HG02884 (cell line): ENCODE measurements at regions not wholly inside any gene's neighbourhood (a gene's known extent, or its start where the extent isn't known, plus 50 kb on each side); places are given as distances from the start of the nearest gene placed in this dataset.

ENCODE experiments used
- ATAC-seq: cut with Tn5 transposase; IDR thresholded peaks from one replicate; pipeline ENCODE4 v1.9.1; 2021; ENCODE audit warnings: mild to moderate bottlenecking, moderate library complexity; ENCODE audit not compliant: unreplicated experiment

DNA sequence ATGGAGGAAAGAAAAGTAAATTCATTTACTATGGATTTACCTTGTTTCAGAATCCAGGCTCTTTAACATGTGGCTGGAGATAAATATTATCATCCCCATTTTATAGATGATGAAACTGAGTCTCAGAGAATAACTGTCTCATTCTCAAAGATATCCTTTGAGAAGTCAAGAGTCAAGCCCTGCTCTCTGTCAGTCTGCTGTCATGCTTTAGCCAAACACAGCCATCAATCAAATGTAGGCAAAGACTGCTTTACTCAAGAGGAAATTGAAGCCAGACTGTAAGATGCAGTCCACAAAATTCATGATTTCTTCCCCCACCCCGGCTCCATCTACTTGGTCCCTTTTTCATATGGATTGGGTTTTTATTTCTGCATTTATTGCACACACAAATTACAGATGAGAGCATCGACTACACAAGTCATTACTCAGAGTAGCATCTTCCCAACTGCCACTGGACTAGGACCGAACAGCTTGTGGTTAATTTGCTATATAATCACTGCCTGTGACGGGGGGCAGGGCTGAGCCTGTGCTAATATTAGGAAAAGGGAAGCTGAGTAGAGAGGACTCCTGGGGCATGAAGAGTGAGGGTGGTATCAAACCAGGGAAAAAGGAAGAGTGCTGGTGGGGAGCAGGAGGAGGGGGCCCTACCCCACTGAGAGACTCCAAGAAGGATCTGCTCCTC is 102.7 kb upstream of the TOP1 start:
- no peak for ATAC-seq

DNA sequence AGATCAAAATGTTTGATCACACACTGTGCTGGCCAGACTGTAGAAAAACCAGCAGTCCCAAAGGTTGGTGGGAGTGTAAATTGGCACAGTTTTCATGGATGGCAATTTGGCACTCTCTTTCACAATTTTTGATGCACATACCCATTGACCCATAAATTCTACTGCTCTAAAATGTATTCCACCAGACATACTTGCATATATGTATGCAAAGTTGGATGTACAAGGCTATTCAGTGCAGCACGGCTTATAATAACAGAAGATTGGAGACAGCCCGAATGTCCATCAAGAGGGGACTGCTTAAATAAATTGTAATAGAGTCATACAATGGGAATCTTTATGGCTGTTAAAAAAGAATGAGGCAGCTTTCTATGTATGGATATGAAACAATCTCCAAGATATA is 101.7 kb upstream of the TOP1 start:
- no peak for ATAC-seq

GRCh38 chr20:40930561-40930960 is 98.1 kb upstream of the TOP1 start:
- ATAC-seq, result no peak

DNA sequence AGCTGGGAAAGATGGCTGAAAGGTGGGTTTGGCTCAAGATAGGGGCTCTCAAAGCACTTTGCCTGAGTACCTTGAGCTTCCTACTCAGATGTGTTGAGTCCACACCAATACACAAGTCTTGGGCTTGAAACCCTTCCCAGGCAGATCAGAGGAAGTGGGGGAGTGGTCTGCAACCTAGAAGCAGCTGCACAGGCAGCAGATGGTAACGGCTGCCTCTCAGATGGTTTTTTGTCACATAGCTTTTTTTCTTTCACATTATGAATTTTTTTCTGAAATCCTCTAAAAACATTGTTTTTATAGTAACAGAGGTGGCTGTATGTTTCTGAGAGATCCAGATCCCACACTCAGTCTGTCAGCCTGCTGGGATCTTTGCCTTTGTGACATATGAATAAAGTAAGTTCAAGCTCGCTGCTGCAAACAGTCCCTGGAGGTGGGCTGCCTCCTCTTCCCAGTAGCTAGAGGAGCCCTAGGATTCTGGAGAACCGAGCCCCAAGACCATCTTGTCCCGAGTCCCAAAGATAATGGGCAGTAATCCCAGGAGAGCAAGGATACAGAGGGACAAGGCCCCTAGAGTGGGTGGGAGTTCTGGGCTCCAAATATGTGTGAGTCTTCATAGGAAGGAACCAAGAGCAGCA is 97.1 kb upstream of the TOP1 start:
- ATAC-seq, result no peak

DNA sequence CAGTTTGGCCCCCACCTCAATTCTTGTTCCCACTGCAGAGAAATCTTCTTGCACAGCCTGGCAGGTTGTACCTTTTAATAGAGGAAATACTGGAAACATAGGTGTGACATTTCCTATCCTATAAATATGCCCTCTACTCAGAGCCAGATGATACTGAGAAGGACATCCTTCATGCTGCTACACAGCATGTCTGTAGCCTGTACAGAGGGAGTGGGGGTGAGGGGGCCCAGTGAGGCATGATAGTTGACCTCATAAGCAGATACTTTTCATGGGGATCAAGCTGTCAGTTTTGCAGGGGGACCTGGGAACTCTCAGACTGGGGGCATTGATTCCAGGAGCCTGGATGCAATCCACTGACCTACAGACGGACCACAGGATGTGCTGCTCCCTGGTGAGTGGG is 96.2 kb upstream of the TOP1 start:
- ATAC-seq, result no peak

DNA sequence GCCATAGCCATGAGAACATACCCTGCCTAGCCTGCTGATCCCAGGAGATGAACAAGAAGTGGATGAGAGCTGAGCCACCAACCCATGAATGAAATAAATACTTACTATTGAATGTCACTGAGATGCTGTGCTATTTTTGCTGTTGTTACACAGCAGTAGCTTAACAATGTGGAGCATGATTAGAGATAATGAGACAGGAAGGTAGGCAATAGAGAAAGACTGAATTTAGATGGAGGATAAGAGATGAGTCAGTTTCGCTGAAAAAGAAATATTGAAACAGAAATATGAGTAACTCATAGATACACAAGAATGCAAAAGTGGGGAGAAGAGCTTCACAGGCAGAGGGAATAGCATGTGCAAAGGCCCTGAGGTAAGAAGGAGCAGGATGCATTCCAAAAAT is 94.9 kb upstream of the TOP1 start:
- no peak for ATAC-seq

DNA sequence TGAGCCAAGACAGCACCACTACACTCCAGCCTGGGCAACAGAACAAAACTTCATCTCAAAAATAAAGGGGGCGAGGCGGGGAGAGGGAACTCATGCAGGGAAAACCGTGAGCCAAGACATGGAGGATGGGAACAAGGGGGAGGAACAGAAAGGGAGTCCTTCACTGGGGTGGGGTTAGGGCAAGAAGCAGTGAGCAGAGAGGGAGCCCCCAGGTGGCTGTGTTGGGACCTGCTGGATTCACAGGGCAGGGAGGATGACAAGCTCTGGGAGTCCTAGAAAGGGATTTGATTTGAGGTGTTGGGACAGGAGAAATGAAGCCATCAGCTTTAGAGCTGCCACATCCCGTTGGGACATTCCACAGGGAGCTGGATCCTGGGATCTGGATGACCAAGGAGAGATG is 90.6 kb upstream of the TOP1 start:
- no peak for ATAC-seq

DNA sequence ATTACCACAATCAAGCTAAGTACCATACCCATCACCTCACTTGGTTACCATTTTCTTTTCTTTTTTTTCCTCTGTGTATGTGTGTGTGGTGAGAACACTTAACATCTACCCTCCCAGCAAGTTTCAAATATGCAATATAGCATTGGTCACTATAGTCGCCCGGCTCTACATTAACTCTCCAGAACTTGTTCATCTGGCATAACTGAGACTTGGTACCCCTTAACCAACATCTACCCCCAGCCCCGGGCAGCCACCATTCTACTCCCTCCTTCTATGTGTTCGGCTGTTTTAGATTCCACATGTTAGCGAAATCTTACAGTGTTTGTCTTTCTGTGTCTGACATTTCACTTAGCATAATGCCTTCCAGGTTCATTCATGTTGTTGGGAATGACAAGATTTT is 89.0 kb upstream of the TOP1 start:
- no peak for ATAC-seq

DNA sequence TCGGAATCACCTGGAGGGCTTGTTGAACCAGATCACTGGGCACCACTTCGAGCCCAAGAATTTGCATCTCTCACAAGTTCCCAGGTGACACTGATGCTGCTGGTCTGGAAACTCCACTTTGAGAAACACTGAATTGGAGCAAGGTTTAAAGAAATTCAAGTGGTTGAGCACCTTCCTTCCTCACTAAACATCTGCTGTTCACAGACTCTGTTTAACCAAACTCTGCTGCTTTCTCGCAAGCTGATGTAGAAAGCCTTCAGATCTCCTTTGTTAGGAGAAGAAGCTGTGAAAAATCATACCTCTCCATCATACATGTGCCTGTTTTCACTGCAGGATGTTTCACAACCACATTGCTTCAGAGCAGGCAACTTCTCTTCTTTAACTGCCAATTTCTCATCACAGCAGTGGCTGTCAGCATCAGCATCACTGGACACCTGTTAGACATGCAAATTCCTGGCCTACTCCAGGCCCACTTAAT is 87.5 kb upstream of the TOP1 start:
- ATAC-seq, result no peak

- ATAC-seq, result no peak
Observed at GRCh38 chr20:40942006-40942405, 86.6 kb upstream of the TOP1 start.

- no peak for ATAC-seq
Observed at GRCh38 chr20:40942775-40943174, 85.8 kb upstream of the TOP1 start.

DNA sequence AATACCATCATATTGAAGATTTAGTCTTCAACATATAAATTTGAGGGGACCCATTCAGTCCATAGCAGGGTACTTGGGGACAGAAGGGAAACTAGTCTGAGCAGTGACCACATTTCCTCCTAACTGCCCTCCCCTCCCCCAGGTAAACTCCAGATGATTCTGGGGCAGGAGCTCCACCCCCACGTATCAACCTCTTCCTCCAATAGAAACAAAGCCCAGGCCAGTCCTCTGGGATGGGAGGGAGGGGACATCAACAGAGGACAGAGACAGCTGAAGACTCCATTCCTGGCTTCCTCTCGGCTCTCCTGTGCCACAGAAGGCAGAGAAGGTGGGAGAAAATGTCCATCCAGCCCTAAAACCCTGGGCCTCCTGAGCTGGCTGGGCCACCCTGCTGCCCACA is 85.0 kb upstream of the TOP1 start:
- ATAC-seq, result no peak

DNA sequence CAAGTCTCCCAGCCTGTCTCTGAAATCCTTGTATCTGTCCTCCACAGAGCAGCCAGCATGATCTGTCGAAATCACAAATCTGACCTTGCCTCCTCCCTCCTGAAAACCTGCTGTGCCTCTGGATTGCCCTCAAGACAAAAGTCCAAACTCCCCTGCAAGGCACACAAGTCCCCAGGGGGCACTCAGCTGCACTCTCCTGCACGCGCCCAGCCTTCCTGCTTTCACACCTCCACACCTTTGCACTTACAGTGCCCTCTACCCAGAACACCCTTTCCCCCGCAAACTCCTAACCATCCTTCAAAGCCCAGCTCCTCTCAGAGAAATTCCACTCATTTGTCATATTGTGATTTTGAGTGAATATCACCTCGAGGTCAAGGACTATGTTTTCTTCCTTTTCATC is 83.4 kb upstream of the TOP1 start:
- no peak for ATAC-seq

GRCh38 chr20:40945754-40946450 is 82.7 kb upstream of the TOP1 start:
- ATAC-seq, result no peak

DNA sequence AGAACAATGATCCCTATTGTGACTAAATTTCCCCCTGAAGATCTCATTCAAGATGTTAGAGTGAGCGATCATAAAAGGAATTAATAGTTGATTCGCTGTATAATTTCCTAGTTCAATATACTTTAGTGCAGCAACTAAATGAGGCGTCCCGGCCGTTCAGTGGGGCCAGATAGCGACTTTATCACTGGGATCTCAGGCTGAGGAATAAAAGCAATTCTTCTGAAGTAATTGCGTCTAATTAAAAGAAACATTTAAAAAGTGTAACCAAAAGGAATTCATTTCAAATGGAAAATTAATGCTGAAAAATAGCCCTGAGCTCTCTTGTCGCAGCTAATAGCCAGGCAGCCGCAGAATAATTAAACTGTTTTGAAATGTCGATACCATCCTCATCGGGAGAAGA is 82.2 kb upstream of the TOP1 start:
- ATAC-seq, result no peak

GRCh38 chr20:40948465-40949267 is 80.0 kb upstream of the TOP1 start:
- no peak for ATAC-seq

DNA sequence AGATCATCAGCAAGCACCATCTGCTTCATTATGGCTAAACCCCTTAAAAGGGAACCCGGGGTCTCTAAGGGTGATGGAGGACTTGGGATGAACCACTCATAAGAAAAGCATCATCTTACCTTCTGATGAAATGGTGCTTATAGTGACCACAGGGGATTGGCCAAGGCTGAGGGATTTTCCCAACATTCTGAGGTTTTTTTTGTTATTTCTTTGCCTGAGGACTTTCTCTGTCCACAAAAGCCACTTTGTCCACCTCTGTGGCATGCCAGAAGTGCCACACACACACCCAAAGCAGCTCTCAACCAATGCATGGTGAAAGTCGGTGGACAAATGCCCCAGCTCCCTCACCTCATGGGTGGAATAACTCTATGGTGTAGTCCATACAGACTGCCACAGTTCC is 79.3 kb upstream of the TOP1 start:
- no peak for ATAC-seq

DNA sequence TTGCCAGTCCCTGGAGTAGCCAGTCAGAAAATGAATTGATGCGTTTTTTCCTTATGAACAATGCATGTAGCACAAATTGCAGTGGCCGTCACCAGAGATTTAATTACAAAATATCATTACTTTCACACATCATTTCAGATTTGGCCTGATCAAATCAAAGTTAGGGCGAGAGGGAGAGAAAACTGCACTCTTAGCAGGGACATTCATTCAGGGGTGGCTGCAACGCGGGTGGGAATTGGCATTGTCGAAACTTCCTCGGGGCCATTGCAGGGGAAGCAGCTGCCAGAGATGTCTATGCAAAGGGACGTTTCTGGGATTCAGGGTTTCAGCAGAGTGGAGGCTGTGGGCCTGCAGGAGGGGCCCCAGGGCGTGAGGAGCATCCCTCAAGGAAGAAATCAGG is 76.5 kb upstream of the TOP1 start:
- no peak for ATAC-seq

DNA sequence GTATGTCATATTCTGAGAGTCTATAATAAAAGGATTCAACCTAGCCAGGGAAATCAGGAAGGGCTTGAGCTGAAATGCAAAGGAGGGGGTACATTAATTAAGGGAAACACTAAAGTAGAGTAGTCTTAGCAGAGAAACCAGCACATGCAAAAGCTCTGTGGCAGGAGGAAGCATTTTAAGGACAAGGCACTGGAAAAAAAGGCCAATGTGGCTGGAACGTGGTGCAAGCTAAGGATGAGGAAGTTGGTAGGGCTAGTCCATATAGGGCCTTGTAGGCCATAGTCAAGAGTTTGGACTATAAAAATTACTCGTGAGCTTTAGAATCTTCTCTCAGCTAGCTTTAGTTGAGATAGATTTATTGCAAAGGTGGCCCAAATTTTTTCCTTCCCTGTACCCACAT is 75.2 kb upstream of the TOP1 start:
- no peak for ATAC-seq

DNA sequence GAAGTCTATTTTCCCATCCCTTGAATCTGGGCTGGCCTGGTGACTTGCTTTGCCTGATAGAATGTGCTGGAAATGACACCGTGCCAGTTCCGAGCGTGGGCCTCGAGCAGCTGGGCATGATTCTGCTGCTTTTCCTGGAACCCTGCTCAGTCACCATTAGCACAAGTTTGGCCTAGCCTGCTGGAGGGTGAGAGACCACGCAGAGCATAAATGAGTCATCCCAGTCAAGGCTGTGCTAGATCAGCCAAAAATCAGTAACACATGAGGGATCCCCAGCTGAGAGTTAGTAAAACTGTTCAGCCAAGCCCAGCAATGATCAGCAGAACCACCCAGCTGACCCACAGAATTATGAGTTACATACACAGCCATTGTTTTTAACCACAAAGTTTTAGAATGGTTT is 74.8 kb upstream of the TOP1 start:
- ATAC-seq, result no peak

DNA sequence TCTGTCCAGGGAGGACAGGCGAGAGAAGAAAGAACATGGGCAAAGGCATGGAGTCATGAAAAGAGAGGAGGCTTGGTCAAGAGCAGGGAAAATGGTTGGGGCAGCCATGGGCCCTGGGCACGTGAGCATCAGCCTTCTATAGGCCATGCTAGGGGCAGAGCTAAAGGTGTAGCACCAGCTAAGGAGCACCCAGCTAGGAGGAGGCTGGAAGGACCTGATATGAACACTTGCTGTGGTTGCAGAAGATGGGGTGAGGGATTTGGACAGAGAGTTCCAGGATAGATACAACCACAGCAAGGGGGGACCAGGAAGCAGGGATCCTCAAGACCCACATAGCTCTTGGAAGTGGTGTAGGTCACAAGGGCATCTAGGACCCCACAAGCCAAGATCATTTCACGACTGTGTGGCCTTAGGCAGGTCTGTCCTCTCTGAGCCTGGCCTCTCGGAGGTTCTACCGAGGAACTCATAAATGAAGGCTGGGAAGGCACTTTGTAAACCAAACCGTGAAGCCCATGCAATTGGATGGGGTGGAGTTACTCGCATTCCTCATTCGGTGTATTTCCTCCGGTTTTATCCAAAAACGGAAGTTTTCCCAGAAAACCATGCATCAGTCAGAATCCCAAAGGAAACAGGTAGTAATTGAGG is 74.0 kb upstream of the TOP1 start:
- no peak for ATAC-seq
